ENCODE measurements at regions not wholly inside any gene's neighbourhood (a gene's known extent, or its start where the extent isn't known, plus 50 kb on each side); places are given as distances from the start of the nearest gene placed in this dataset.
"Not testable (repeated sequence)": the region's sequence is repeated elsewhere in the genome, so short reads cannot be mapped to it uniquely, and the experiment has no call there.

GRCh38 chr11:41613326-41613725, 153.9 kb upstream of the LRRC4C start:
- H3K36me3 ChIP-seq (replicated peaks) = no peaks in the 10 kb centered on the region
- H3K9me3 ChIP-seq = no peaks in the 10 kb centered on the region
- in situ Hi-C loops (cut with MboI; ENCODE audit: low sequenced_read_pairs) = no loop called here
- H3K27me3 ChIP-seq (ENCODE audit: low read depth) = no peaks in the 10 kb centered on the region
- H3K4me1 ChIP-seq = no peaks in the 10 kb centered on the region
- no peak for DNase-seq (ENCODE audit: low spot score in 2 of 2)
- no peak overlapping the region for H3K4me3 ChIP-seq

DNA sequence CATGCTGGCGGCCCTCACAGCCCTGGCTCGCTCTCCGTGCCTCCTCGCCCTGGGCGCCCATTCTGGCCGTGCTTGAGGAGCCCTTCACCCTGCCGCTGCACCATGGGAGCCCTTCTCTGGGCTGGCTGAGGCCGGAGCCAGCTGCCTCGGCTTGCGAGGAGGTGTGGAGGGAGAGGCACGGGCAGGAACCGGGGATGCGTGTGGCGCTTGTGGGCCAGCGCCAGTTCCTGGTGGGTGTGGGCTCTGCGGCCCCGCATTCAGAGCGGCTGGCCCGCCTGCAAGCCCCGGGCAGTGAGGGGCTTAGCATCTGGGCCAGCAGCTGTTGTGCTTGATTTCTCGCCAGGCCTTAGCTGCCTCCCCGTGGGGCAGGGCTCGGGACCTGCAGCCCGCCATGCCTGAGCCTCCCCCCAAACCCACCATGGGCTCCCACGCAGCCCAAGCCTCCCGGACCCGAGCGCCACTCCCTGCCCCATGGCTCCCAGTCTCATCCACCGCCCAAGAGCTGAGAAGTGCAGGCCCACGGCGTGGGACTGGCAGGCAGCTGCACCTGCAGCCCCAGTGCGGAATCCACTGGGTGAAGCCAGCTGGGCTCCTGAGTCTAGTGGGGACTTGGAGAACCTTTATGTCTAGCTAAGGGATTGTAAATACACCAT, 163.4 kb upstream of the LRRC4C start:
- no peak for DNase-seq (ENCODE audit: low spot score in 2 of 2)
- in situ Hi-C loops (cut with MboI; ENCODE audit: low sequenced_read_pairs) = no loop called here
- Histone ChIP-seq H3K4me3 (no peak overlapping the region), H3K9me3 (no peaks in the 10 kb centered on the region), H3K36me3 (replicated peaks) (no peaks in the 10 kb centered on the region), H3K4me1 (no peaks in the 10 kb centered on the region), H3K27me3 (ENCODE audit: low read depth) (no peaks in the 10 kb centered on the region)

- H3K4me3 ChIP-seq = no peak overlapping the region
- no peak for DNase-seq (ENCODE audit: low spot score in 2 of 2)
- no peaks in the 10 kb centered on the region for H3K9me3 ChIP-seq
- no peaks in the 10 kb centered on the region for H3K27me3 ChIP-seq (ENCODE audit: low read depth)
- no peaks in the 10 kb centered on the region for H3K36me3 ChIP-seq (replicated peaks)
- H3K4me1 ChIP-seq = no peaks in the 10 kb centered on the region
- in situ Hi-C loops (cut with MboI; ENCODE audit: low sequenced_read_pairs) = no loop called here
Observed at GRCh38 chr11:41659985-41660384, 200.5 kb upstream of the LRRC4C start.

DNA sequence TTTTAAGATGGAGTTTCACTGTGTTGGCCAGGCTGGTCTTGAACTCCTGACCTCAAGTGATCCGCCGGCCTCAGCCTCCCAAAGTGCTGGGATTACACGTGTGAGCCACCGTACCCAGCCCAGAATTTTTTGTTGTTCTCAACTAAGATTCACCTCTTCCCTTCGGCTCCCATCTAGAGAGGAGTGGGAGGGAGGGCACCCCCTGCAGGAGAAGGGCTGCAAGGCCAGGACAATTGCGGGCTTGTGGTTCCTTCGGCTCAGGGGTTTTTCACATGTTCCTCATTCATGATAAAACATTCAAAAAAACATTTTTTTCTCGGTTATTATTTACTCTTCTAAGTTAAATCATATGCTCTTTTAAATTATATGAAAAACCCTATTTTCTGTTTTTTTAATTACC, 201.1 kb upstream of the LRRC4C start:
- Histone ChIP-seq H3K9me3 (no peaks in the 10 kb centered on the region), H3K4me1 (no peaks in the 10 kb centered on the region), H3K4me3 (no peak overlapping the region), H3K27me3 (ENCODE audit: low read depth) (no peaks in the 10 kb centered on the region), H3K36me3 (replicated peaks) (no peaks in the 10 kb centered on the region)
- in situ Hi-C loops (cut with MboI; ENCODE audit: low sequenced_read_pairs) = no loop called here
- DNase-seq (ENCODE audit: low spot score in 2 of 2) = no peak

- no peak for DNase-seq (ENCODE audit: low spot score in 2 of 2)
- Histone ChIP-seq H3K27me3 (ENCODE audit: low read depth) (no peaks in the 10 kb centered on the region), H3K9me3 (no peaks in the 10 kb centered on the region), H3K4me3 (no peak overlapping the region), H3K36me3 (replicated peaks) (no peaks in the 10 kb centered on the region), H3K4me1 (no peaks in the 10 kb centered on the region)
- in situ Hi-C loops (cut with MboI; ENCODE audit: low sequenced_read_pairs) = no loop called here
Observed at GRCh38 chr11:41665441-41666360, 206.2 kb upstream of the LRRC4C start.

GRCh38 chr11:41666951-41667653, 207.7 kb upstream of the LRRC4C start:
- in situ Hi-C loops (cut with MboI; ENCODE audit: low sequenced_read_pairs) = no loop called here
- Histone ChIP-seq H3K4me3 (no peak overlapping the region), H3K4me1 (no peaks in the 10 kb centered on the region), H3K9me3 (no peaks in the 10 kb centered on the region), H3K27me3 (ENCODE audit: low read depth) (no peaks in the 10 kb centered on the region), H3K36me3 (replicated peaks) (no peaks in the 10 kb centered on the region)
- no peak for DNase-seq (ENCODE audit: low spot score in 2 of 2)

DNA sequence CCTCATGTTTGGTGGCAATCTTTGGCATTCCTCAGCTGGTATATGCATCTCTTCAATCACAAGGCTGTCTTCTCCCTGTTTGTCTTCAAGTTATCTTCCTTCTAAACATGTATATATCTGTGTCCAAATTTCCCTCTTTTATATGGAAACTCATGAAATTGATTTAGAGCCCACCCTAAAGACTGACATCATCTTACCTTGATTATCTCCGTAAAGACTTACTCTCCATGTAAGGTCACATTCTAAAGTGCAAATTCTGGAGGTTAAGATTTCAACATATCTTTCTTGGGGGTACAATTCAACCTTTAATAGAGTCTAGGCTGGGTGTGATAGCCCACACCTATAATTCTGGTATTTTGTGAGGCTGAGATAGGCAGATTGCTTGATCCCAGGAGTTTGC, 215.8 kb upstream of the LRRC4C start:
- DNase-seq (ENCODE audit: low spot score in 2 of 2) = no peak
- in situ Hi-C loops (cut with MboI; ENCODE audit: low sequenced_read_pairs) = no loop called here
- no peaks in the 10 kb centered on the region for H3K27me3 ChIP-seq (ENCODE audit: low read depth)

DNA sequence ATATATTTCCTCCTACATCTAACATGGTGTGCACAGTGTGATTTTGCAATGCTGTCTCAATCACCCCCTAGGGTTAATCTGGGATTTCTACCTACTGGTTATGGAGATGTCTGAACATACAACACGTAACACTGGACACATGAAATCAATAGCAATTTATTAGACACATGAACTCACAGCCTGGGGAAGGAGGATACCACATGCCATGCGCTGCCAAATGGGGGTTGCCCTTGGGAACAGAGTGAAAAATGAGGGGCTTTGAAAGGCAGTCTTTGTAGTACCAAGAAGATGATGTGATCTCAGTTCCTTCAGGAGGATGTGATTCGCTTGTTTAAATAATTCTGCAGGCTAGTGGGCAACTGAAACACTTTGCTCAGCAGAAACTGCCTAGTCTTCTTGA, 253.6 kb upstream of the LRRC4C start:
- DNase-seq (ENCODE audit: low spot score in 2 of 2) = no peak
- Histone ChIP-seq H3K4me1 (no peaks in the 10 kb centered on the region; the same call in 1 of the 2 replicates), H3K27me3 (ENCODE audit: low read depth) (no peaks in the 10 kb centered on the region), H3K4me3 (no peak overlapping the region), H3K36me3 (replicated peaks) (no peaks in the 10 kb centered on the region), H3K9me3 (no peaks in the 10 kb centered on the region)
- in situ Hi-C loops (cut with MboI; ENCODE audit: low sequenced_read_pairs) = no loop called here

More for the DNA sequence above, 215.8 kb upstream of the LRRC4C start:
- H3K4me1 ChIP-seq = no peaks in the 10 kb centered on the region
- H3K4me3 ChIP-seq = no peak overlapping the region
- no peaks in the 10 kb centered on the region for H3K36me3 ChIP-seq (replicated peaks)
- no peaks in the 10 kb centered on the region for H3K9me3 ChIP-seq

DNA sequence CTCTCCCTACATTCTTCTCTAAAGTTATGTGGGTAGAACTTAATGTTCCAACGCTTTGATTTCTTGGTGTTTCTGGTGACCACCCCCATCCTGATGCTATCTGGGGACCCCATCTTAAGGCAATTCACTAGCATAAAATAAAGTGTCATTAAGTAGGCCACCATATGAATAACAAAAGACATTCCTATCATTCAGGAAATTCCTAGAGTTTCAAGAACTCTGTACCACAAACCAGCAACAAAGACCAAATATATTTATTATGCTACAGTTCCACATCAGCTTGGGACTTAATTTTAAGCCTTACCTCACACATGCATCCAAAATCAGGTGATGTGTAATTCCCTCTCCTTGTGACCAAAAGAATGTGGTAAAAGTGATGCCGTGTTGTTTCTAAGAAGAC, 254.6 kb upstream of the LRRC4C start:
- no peaks in the 10 kb centered on the region for H3K27me3 ChIP-seq (ENCODE audit: low read depth)
- DNase-seq (ENCODE audit: low spot score in 2 of 2) = peak in 1 of 2 experiments; percentile 17
- in situ Hi-C loops (cut with MboI; ENCODE audit: low sequenced_read_pairs) = no loop called here
- no peaks in the 10 kb centered on the region for H3K36me3 ChIP-seq (replicated peaks)
- no peaks in the 10 kb centered on the region for H3K9me3 ChIP-seq
- H3K4me3 ChIP-seq = no peak overlapping the region
- no peaks in the 10 kb centered on the region; the same call in 1 of the 2 replicates for H3K4me1 ChIP-seq

GRCh38 chr11:41716862-41717261, 257.4 kb upstream of the LRRC4C start:
- Histone ChIP-seq H3K4me3 (no peak overlapping the region), H3K9me3 (no peaks in the 10 kb centered on the region), H3K4me1 (no peaks in the 10 kb centered on the region; the same call in 1 of the 2 replicates), H3K27me3 (ENCODE audit: low read depth) (no peaks in the 10 kb centered on the region), H3K36me3 (replicated peaks) (no peaks in the 10 kb centered on the region)
- in situ Hi-C loops (cut with MboI; ENCODE audit: low sequenced_read_pairs) = no loop called here
- no peak for DNase-seq (ENCODE audit: low spot score in 2 of 2)

DNA sequence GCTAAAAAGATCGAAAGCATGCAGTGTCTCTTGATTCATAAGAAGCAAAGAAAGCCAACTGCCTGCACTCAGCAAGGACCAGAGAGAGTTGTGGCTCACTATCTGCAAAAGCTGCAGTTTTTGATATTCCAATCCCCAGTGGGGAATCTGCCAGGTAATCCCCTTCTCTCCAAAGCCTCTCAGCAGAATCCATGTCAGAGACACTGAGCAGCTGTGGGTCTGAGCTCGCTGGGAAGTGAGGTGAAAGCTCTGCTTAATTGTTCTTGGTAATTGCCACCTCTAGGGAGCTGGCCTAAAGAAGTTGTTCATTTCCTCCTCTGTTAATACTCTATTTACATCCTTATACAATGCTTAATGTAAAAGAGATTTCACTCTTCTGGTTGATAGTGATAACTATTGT, 261.3 kb upstream of the LRRC4C start:
- H3K4me3 ChIP-seq = no peak overlapping the region
- H3K4me1 ChIP-seq = no peaks in the 10 kb centered on the region
- in situ Hi-C loops (cut with MboI; ENCODE audit: low sequenced_read_pairs) = no loop called here
- DNase-seq (ENCODE audit: low spot score in 2 of 2) = no peak
- no peaks in the 10 kb centered on the region for H3K9me3 ChIP-seq
- H3K27me3 ChIP-seq (ENCODE audit: low read depth) = no peaks in the 10 kb centered on the region
- H3K36me3 ChIP-seq (replicated peaks) = no peaks in the 10 kb centered on the region

DNA sequence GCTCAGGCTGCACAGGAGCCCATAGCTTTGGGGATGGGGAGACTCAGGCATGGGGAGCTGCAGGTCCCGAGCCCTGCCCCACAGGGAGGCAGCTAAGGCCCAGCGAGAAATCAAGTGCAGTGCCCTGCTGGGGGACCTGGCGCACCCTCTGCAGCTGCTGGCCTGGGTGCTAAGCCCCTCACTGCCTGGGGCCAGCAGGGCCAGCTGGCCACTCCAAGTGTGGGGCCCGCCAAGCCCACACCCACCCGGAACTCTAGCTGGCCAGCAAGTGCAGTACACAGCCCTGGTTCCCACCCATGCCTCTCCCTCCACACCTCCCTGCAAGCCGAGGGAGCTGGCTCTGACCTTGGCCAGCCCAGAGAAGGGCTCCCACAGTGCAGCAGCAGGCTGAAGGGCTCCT, 268.7 kb upstream of the LRRC4C start:
- H3K4me1 ChIP-seq; in situ Hi-C loops (cut with MboI; ENCODE audit: low sequenced_read_pairs); H3K4me3 ChIP-seq; H3K27me3 ChIP-seq (ENCODE audit: low read depth); H3K9me3 ChIP-seq; DNase-seq (ENCODE audit: low spot score in 2 of 2); H3K36me3 ChIP-seq (replicated peaks): not testable (repeated sequence)

DNA sequence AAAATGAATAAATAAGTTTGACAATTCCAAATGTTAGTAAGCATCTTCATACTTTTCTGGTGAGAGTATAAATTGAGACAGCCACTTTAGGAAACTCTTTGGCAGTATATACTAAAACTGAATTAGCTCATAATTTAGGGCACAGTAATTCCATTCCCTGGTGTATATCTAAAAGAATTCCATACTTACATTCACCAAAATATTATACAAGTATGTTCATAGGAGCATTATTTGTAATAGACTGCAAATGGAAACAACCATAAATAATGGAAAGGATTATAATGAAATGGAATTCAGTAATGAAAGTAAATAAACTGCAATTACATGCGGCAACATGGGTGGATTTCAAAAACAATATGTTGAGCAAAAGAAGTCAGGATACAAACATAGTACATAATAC, 315.8 kb upstream of the LRRC4C start:
- no peaks in the 10 kb centered on the region for H3K27me3 ChIP-seq (ENCODE audit: low read depth)
- no peaks in the 10 kb centered on the region for H3K36me3 ChIP-seq (replicated peaks)
- no peaks in the 10 kb centered on the region for H3K9me3 ChIP-seq
- no peak overlapping the region for H3K4me3 ChIP-seq
- DNase-seq (ENCODE audit: low spot score in 2 of 2) = no peak
- H3K4me1 ChIP-seq = no peaks in the 10 kb centered on the region
- in situ Hi-C loops (cut with MboI; ENCODE audit: low sequenced_read_pairs) = no loop called here

DNA sequence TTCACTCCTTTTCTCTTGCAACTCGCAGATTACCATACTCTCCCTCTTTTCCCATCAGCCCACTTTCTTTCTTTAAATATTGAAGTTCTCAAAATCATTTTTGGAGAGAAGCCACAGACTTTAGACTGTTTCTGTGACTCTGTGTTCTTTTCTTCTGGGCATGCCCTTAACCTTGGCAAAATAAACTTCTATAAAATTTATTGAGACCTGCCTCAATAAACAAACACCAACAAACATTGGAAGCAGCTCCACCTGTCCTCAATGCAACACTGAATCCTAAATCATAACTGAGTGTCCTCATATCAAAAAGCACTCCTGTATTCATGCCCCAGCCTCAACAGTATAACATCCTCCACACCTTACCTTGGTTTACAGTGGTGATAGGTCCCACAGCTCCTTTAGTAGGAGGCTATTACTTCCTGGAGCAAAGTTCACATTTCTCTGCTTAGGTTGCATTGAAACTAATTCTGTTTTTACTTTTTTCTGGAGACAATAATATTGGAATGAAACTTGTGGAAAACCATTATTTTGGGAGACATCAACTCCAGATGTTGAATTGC, 320.0 kb upstream of the LRRC4C start:
- in situ Hi-C loops (cut with MboI; ENCODE audit: low sequenced_read_pairs) = no loop called here
- DNase-seq (ENCODE audit: low spot score in 2 of 2) = no peak
- H3K9me3 ChIP-seq = no peaks in the 10 kb centered on the region
- H3K27me3 ChIP-seq (ENCODE audit: low read depth) = no peaks in the 10 kb centered on the region
- H3K4me1 ChIP-seq = no peaks in the 10 kb centered on the region
- H3K4me3 ChIP-seq = no peak overlapping the region
- H3K36me3 ChIP-seq (replicated peaks) = no peaks in the 10 kb centered on the region
